Stimulated activated CD8-positive, alpha-beta memory T cell treated with anti-CD3 and anti-CD28 coated beads, Interleukin-4, amount 100 ng/mL, for 4 hours (primary cell): ENCODE measurements at regions not wholly inside any gene's neighbourhood (a gene's known extent, or its start where the extent isn't known, plus 50 kb on each side); places are given as distances from the start of the nearest gene placed in this dataset.

ENCODE experiments used
- DNase-seq, 2 donors: peaks; one replicate each; pipeline ENCODE4 v3.0.0-alpha.2; 2020; ENCODE audit warnings: low read depth in 2 of 2, low spot score in 1 of 2

GRCh38 chr10:43885842-43886241 lies 237.2 kb upstream of the ZNF32 start:
- no peak for DNase-seq

GRCh38 chr10:43885252-43885651 lies 236.6 kb upstream of the ZNF32 start:
- DNase-seq: no peak

- no peak for DNase-seq
These were observed 235.9 kb upstream of the ZNF32 start for GRCh38 chr10:43884501-43885105.

GRCh38 chr10:43882711-43883110 lies 234.0 kb upstream of the ZNF32 start:
- DNase-seq: no peak

GRCh38 chr10:43881657-43882056 lies 233.0 kb upstream of the ZNF32 start:
- no peak for DNase-seq

GRCh38 chr10:43880160-43880559 lies 231.5 kb upstream of the ZNF32 start:
- DNase-seq: no peak

- DNase-seq: no peak
These were observed 231.1 kb upstream of the ZNF32 start for GRCh38 chr10:43879742-43880141.

GRCh38 chr10:43879162-43879561 lies 230.5 kb upstream of the ZNF32 start:
- no peak for DNase-seq

GRCh38 chr10:43878386-43878785 lies 229.7 kb upstream of the ZNF32 start:
- no peak for DNase-seq

GRCh38 chr10:43876976-43877375 lies 228.3 kb upstream of the ZNF32 start:
- DNase-seq: no peak

GRCh38 chr10:43874984-43875383 lies 226.3 kb upstream of the ZNF32 start:
- DNase-seq: no peak

GRCh38 chr10:43873717-43874116 lies 225.0 kb upstream of the ZNF32 start:
- DNase-seq: no peak

- no peak for DNase-seq
These were observed 224.0 kb upstream of the ZNF32 start for GRCh38 chr10:43872644-43873043.

GRCh38 chr10:43871545-43871944 lies 222.9 kb upstream of the ZNF32 start:
- DNase-seq: no peak

GRCh38 chr10:43870968-43871439 lies 222.3 kb upstream of the ZNF32 start:
- no peak for DNase-seq

GRCh38 chr10:43869669-43870322 lies 221.1 kb upstream of the ZNF32 start:
- DNase-seq: no peak

- DNase-seq: no peak
These were observed 220.3 kb upstream of the ZNF32 start for GRCh38 chr10:43868952-43869351.

GRCh38 chr10:43867667-43868565 lies 219.2 kb upstream of the ZNF32 start:
- no peak for DNase-seq

GRCh38 chr10:43867113-43867512 lies 218.4 kb upstream of the ZNF32 start:
- no peak for DNase-seq

GRCh38 chr10:43866712-43867111 lies 218.0 kb upstream of the ZNF32 start:
- DNase-seq: no peak

- DNase-seq: no peak
These were observed 216.8 kb upstream of the ZNF32 start for GRCh38 chr10:43865265-43866135.
